ENCODE measurements at regions not wholly inside any gene's neighbourhood (a gene's known extent, or its start where the extent isn't known, plus 50 kb on each side); places are given as distances from the start of the nearest gene placed in this dataset.

DNA sequence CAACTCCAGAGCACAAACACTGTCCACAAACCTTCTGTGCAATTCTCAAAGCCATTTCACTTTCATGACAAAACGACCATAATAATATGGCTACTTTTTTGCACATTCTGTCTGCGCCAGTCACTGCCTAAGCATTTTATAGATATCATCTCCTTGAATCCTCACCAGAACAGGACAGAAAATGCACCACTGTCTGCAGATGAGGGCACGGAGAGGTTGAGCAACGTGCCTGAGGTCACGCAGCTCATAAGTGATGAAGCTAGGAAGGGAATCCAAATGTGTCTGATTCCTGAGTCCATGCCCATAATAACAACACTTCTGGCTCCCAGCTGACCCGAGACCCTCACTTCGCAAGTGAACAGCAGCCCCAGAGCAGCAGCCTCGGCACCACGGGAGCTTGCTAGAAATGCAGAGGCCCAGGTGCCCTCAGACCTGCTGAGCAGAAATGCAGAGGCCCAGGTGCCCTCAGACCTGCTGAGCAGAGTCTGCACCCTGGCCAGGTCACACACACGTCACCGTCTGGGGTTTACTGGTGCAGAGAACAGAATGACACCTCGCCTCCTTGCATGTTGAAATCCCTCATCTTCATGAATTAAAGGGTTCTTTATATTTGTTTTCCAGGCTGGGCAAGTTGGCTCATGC, 265.2 kb downstream of the BMP7 start:
- Mint-ChIP-seq H3K4me1 (ENCODE audit: low read depth) (no peaks in the 10 kb centered on the region), H3K27me3 (peaks cover 6% of the 10 kb centered on the region), H3K27ac (no peak overlapping the region), H3K9me3 (peaks cover 10% of the 10 kb centered on the region), H3K36me3 (no peaks in the 10 kb centered on the region), H3K4me3 (no peak overlapping the region)
- DNase-seq: no peak
- intact Hi-C loops (cut with micrococcal nuclease): no loop called here
- CTCF ChIA-PET: no interaction called here
- POLR2A ChIA-PET: no interaction called here

GRCh38 chr20:57002066-57002570, 264.3 kb downstream of the BMP7 start:
- ChIA-PET CTCF (no interaction called here), POLR2A (no interaction called here)
- DNase-seq: no peak
- peaks cover 10% of the 10 kb centered on the region for H3K9me3 Mint-ChIP-seq
- intact Hi-C loops (cut with micrococcal nuclease): no loop called here
- H3K4me3 Mint-ChIP-seq: no peak overlapping the region
- H3K27me3 Mint-ChIP-seq: peaks cover 6% of the 10 kb centered on the region
- no peaks in the 10 kb centered on the region for H3K36me3 Mint-ChIP-seq
- no peaks in the 10 kb centered on the region for H3K4me1 Mint-ChIP-seq (ENCODE audit: low read depth)
- H3K27ac Mint-ChIP-seq: no peak overlapping the region

DNA sequence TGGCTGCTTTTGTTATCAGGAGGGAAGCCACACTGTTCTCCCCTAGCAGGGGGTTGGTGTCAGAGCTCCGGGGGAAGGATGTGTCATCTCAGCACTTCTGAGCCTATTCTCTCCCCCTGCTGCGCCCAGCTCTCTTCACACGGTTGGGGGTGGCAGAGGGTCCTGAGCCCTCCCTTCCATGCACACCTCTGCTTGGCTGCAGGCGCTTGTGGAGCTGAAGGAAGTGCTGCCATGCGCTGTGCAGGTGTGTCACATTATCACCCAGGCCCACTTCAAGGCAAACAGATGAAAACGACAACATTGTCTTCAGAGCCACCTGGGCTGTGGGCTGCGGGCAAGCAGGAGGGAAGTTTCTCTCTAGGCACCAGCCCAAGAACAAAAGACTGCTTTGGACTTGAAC, 263.4 kb downstream of the BMP7 start:
- no peak for DNase-seq
- Mint-ChIP-seq H3K9me3 (peaks cover 7% of the 10 kb centered on the region), H3K4me1 (ENCODE audit: low read depth) (no peaks in the 10 kb centered on the region), H3K36me3 (no peaks in the 10 kb centered on the region), H3K27ac (no peak overlapping the region), H3K4me3 (no peak overlapping the region), H3K27me3 (peaks cover 8% of the 10 kb centered on the region)
- intact Hi-C loops (cut with micrococcal nuclease): no loop called here
- ChIA-PET POLR2A (no interaction called here), CTCF (no interaction called here)

GRCh38 chr20:57004416-57004815, 262.0 kb downstream of the BMP7 start:
- POLR2A ChIA-PET: no interaction called here
- Mint-ChIP-seq H3K27ac (no peak overlapping the region), H3K9me3 (peaks cover 2% of the 10 kb centered on the region), H3K4me3 (no peak overlapping the region), H3K36me3 (no peaks in the 10 kb centered on the region), H3K27me3 (peaks cover 8% of the 10 kb centered on the region), H3K4me1 (ENCODE audit: low read depth) (no peaks in the 10 kb centered on the region)
- no peak for DNase-seq
- intact Hi-C loops (cut with micrococcal nuclease): no loop called here
- CTCF ChIA-PET: no interaction called here

- CTCF ChIA-PET: no interaction called here
- intact Hi-C loops (cut with micrococcal nuclease): no loop called here
- no peaks in the 10 kb centered on the region for H3K4me1 Mint-ChIP-seq (ENCODE audit: low read depth)
Observed at GRCh38 chr20:57004951-57005933, 261.2 kb downstream of the BMP7 start.

GRCh38 chr20:57006411-57007170, 259.9 kb downstream of the BMP7 start:
- H3K27ac Mint-ChIP-seq: no peak overlapping the region

More at GRCh38 chr20:57004951-57005933, 261.2 kb downstream of the BMP7 start:
- peaks cover 11% of the 10 kb centered on the region for H3K27me3 Mint-ChIP-seq
- no peak overlapping the region for H3K27ac Mint-ChIP-seq
- H3K9me3 Mint-ChIP-seq: peaks cover 2% of the 10 kb centered on the region
- POLR2A ChIA-PET: no interaction called here
- no peaks in the 10 kb centered on the region for H3K36me3 Mint-ChIP-seq
- no peak for DNase-seq
- H3K4me3 Mint-ChIP-seq: no peak overlapping the region

GRCh38 chr20:57007171-57007540, 259.3 kb downstream of the BMP7 start:
- H3K27me3 Mint-ChIP-seq: peaks cover 16% of the 10 kb centered on the region
- H3K27ac Mint-ChIP-seq: no peak overlapping the region
- intact Hi-C loops (cut with micrococcal nuclease): no loop called here
- H3K9me3 Mint-ChIP-seq: peaks cover under 1% of the 10 kb centered on the region
- H3K36me3 Mint-ChIP-seq: no peaks in the 10 kb centered on the region
- H3K4me1 Mint-ChIP-seq (ENCODE audit: low read depth): no peaks in the 10 kb centered on the region
- DNase-seq: no peak
- POLR2A ChIA-PET: no interaction called here
- CTCF ChIA-PET: no interaction called here
- H3K4me3 Mint-ChIP-seq: no peak overlapping the region

More at GRCh38 chr20:57006411-57007170, 259.9 kb downstream of the BMP7 start:
- Mint-ChIP-seq H3K36me3 (no peaks in the 10 kb centered on the region), H3K4me3 (no peak overlapping the region), H3K9me3 (peaks cover 2% of the 10 kb centered on the region), H3K4me1 (ENCODE audit: low read depth) (no peaks in the 10 kb centered on the region), H3K27me3 (peaks cover 16% of the 10 kb centered on the region)
- DNase-seq: no peak
- intact Hi-C loops (cut with micrococcal nuclease): no loop called here
- CTCF ChIA-PET: no interaction called here
- POLR2A ChIA-PET: no interaction called here

- Mint-ChIP-seq H3K4me3 (no peak overlapping the region), H3K27me3 (peaks cover 22% of the 10 kb centered on the region), H3K4me1 (ENCODE audit: low read depth) (no peaks in the 10 kb centered on the region), H3K36me3 (no peaks in the 10 kb centered on the region), H3K27ac (no peak overlapping the region), H3K9me3 (no peaks in the 10 kb centered on the region)
- CTCF ChIA-PET: no interaction called here
- no peak for DNase-seq
- POLR2A ChIA-PET: no interaction called here
- intact Hi-C loops (cut with micrococcal nuclease): no loop called here
Observed at GRCh38 chr20:57008217-57008616, 258.2 kb downstream of the BMP7 start.

- peaks cover 24% of the 10 kb centered on the region for H3K27me3 Mint-ChIP-seq
Observed at GRCh38 chr20:57009355-57009754, 257.1 kb downstream of the BMP7 start.

DNA sequence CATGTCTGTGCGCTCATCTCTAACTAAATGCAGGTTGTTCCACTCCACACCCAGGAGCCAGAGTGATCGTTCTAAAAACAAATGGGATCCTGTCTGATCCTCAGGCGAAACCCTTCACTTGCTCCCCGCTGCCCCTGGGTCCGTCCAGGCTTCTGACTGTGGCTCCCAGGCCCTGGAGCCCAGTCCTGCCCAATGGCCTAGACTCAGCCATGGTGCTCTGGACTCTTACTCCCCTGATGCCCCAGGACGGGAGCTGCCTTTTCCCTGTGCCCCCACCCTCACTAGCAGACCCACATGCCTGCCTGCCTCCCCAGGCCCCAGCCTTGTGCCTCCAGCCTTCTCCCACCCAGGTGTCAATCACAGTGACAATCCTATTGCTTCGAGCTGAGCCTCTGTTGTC, 256.7 kb downstream of the BMP7 start:
- no peak for DNase-seq
- ChIA-PET CTCF (no interaction called here), POLR2A (no interaction called here)
- Mint-ChIP-seq H3K9me3 (no peaks in the 10 kb centered on the region), H3K27me3 (peaks cover 24% of the 10 kb centered on the region), H3K4me3 (no peak overlapping the region), H3K4me1 (ENCODE audit: low read depth) (no peaks in the 10 kb centered on the region), H3K27ac (no peak overlapping the region), H3K36me3 (no peaks in the 10 kb centered on the region)
- intact Hi-C loops (cut with micrococcal nuclease): no loop called here

More at GRCh38 chr20:57009355-57009754, 257.1 kb downstream of the BMP7 start:
- H3K36me3 Mint-ChIP-seq: no peaks in the 10 kb centered on the region
- CTCF ChIA-PET: no interaction called here
- POLR2A ChIA-PET: no interaction called here
- H3K27ac Mint-ChIP-seq: no peak overlapping the region
- intact Hi-C loops (cut with micrococcal nuclease): no loop called here
- no peak for DNase-seq
- H3K4me3 Mint-ChIP-seq: no peak overlapping the region
- no peaks in the 10 kb centered on the region for H3K4me1 Mint-ChIP-seq (ENCODE audit: low read depth)
- no peaks in the 10 kb centered on the region for H3K9me3 Mint-ChIP-seq

GRCh38 chr20:57012691-57013090, 253.8 kb downstream of the BMP7 start:
- no peaks in the 10 kb centered on the region for H3K36me3 Mint-ChIP-seq
- H3K4me1 Mint-ChIP-seq (ENCODE audit: low read depth): no peaks in the 10 kb centered on the region
- no peak overlapping the region for H3K4me3 Mint-ChIP-seq
- intact Hi-C loops (cut with micrococcal nuclease): no loop called here
- no peaks in the 10 kb centered on the region for H3K9me3 Mint-ChIP-seq
- ChIA-PET POLR2A (interaction anchor here (0.6 kb wide), 1 partner anchor 699 kb away, joined by 4 read pairs; no protein-coding TSS in a partner anchor), CTCF (no interaction called here)
- peaks cover 20% of the 10 kb centered on the region for H3K27me3 Mint-ChIP-seq
- DNase-seq: no peak
- H3K27ac Mint-ChIP-seq: no peak overlapping the region

DNA sequence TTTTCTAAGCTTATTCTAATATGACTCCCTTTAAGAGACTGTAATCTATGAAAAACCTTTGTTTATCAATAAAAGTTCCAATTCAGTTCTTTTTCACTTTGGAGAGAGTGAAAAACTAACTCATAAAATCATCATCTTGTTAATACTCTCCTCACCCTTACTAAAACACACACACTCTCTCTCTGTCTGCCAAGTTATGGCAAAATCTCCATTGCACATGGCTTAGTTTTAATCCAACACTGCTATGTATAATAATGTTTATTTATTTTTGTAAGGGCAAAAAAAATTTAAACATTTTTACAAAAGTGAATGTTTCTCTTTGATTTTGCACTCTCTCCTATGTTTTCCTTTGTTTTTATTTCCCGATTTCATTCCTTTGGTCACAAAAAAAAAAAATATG, 253.2 kb downstream of the BMP7 start:
- H3K9me3 Mint-ChIP-seq: no peaks in the 10 kb centered on the region
- POLR2A ChIA-PET: no interaction called here
- CTCF ChIA-PET: no interaction called here
- H3K27me3 Mint-ChIP-seq: peaks cover 20% of the 10 kb centered on the region
- DNase-seq: no peak
- no peaks in the 10 kb centered on the region for H3K4me1 Mint-ChIP-seq (ENCODE audit: low read depth)
- H3K4me3 Mint-ChIP-seq: no peak overlapping the region
- no peak overlapping the region for H3K27ac Mint-ChIP-seq
- no peaks in the 10 kb centered on the region for H3K36me3 Mint-ChIP-seq
- intact Hi-C loops (cut with micrococcal nuclease): no loop called here

All from activated CD4-positive, alpha-beta memory T cell treated with anti-CD3 and anti-CD28 coated beads for 36 hours (primary cell).